ENCODE measurements at regions not wholly inside any gene's neighbourhood (a gene's known extent, or its start where the extent isn't known, plus 50 kb on each side); places are given as distances from the start of the nearest gene placed in this dataset.

DNA sequence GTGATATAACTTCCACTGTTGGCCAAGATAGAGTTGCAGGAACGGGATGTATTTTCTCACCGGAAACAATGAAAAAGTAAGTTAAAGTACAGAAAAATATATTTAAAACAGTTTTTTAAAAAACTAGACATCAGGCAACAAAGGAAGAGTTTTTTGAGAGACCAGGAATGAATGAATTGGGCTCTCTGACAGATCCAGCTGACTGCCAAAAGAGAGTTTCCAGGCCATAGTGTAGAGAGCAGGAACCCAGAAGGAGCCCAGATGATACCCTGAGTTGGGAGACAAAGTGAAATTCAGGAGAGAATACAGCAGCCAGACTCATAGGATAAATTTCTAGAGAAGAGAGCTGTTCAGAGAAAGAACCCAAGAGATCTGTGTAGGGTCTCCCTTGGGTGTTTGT, 362.6 kb upstream of the SMIM21 start:
- Histone ChIP-seq H3K36me3 (ENCODE audit: insufficient read depth, low read length) (no peaks in the 10 kb centered on the region), H3K4me2 (ENCODE audit: low read length) (no peak overlapping the region), H3K27ac (ENCODE audit: low read depth, low read length) (no peak overlapping the region), H3K4me3 (ENCODE audit: insufficient read depth, low read depth, low read length) (no peak overlapping the region), H3K9ac (ENCODE audit: low read length) (no peak overlapping the region), H4K20me1 (ENCODE audit: insufficient read depth, low read length) (no peaks in the 10 kb centered on the region), H3K9me3 (ENCODE audit: insufficient read depth, low read depth, low read length) (no peaks in the 10 kb centered on the region), H3K79me2 (ENCODE audit: insufficient read depth, low read length) (no peaks in the 10 kb centered on the region), H2AFZ (ENCODE audit: low read depth, low read length) (no peak overlapping the region), H3K27me3 (ENCODE audit: insufficient read depth, low read length) (no peaks in the 10 kb centered on the region), H3K4me1 (ENCODE audit: insufficient read depth, low read length) (no peaks in the 10 kb centered on the region)
- H3K36me3 Mint-ChIP-seq (ENCODE audit: low read depth, unreplicated experiment), result no peaks in the 10 kb centered on the region
- H3K9me3 Mint-ChIP-seq (ENCODE audit: unreplicated experiment), result peaks cover 7% of the 10 kb centered on the region
- no peaks in the 10 kb centered on the region for H3K27me3 Mint-ChIP-seq (ENCODE audit: low read depth, unreplicated experiment)
- no peaks in the 10 kb centered on the region for H3K4me1 Mint-ChIP-seq (ENCODE audit: low read depth, unreplicated experiment)
- FAIRE-seq (no peak), DNase-seq (ENCODE audit: low read depth) (no peak)
- TF ChIP-seq EZH2 (IDR thresholded peaks at IDR 0.05; ENCODE audit: insufficient read depth, low read length) (no peak), CTCF (IDR thresholded peaks at IDR 0.05; ENCODE audit: insufficient read depth, low read depth, low read length) (no peak)
- H3K4me3 Mint-ChIP-seq (ENCODE audit: unreplicated experiment), result no peak overlapping the region
- H3K27ac Mint-ChIP-seq (ENCODE audit: unreplicated experiment), result no peak overlapping the region

DNA sequence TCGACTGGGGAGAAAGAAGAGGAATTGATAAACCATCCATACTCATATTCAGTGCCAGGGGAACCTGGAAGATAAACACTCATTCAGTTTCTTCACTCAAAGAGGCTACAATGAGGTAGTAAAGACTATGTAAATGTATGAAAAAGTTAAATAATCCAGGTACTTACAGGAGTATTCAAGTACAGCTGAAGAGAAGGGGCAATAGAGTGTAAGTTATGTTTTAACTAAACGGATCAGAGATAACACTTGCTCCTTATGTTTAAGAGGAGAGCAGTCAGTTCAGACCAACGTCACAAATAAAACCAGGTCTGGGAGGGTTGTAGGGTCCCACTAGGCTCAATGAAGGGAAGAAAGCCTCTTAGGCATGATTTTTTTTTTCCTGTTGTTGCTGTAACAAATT, 358.3 kb upstream of the SMIM21 start:
- Histone ChIP-seq H3K4me1 (ENCODE audit: insufficient read depth, low read length) (no peaks in the 10 kb centered on the region), H3K27me3 (ENCODE audit: insufficient read depth, low read length) (peaks cover 3% of the 10 kb centered on the region), H3K4me3 (ENCODE audit: insufficient read depth, low read depth, low read length) (no peak overlapping the region), H3K27ac (ENCODE audit: low read depth, low read length) (no peak overlapping the region), H4K20me1 (ENCODE audit: insufficient read depth, low read length) (no peaks in the 10 kb centered on the region), H3K79me2 (ENCODE audit: insufficient read depth, low read length) (no peaks in the 10 kb centered on the region), H3K9me3 (ENCODE audit: insufficient read depth, low read depth, low read length) (no peaks in the 10 kb centered on the region), H3K4me2 (ENCODE audit: low read length) (no peak overlapping the region), H3K36me3 (ENCODE audit: insufficient read depth, low read length) (no peaks in the 10 kb centered on the region), H3K9ac (ENCODE audit: low read length) (no peak overlapping the region), H2AFZ (ENCODE audit: low read depth, low read length) (no peak overlapping the region)
- no peak overlapping the region for H3K27ac Mint-ChIP-seq (ENCODE audit: unreplicated experiment)
- no peak for TF ChIP-seq CTCF (IDR thresholded peaks at IDR 0.05; ENCODE audit: insufficient read depth, low read depth, low read length)
- TF ChIP-seq EZH2 (IDR thresholded peaks at IDR 0.05; ENCODE audit: insufficient read depth, low read length), result no peak
- no peaks in the 10 kb centered on the region for H3K36me3 Mint-ChIP-seq (ENCODE audit: low read depth, unreplicated experiment)
- no peaks in the 10 kb centered on the region for H3K4me1 Mint-ChIP-seq (ENCODE audit: low read depth, unreplicated experiment)
- H3K4me3 Mint-ChIP-seq (ENCODE audit: unreplicated experiment), result no peak overlapping the region
- DNase-seq (ENCODE audit: low read depth) (no peak), FAIRE-seq (no peak)
- no peaks in the 10 kb centered on the region for H3K9me3 Mint-ChIP-seq (ENCODE audit: unreplicated experiment)
- peaks cover 8% of the 10 kb centered on the region for H3K27me3 Mint-ChIP-seq (ENCODE audit: low read depth, unreplicated experiment)

DNA sequence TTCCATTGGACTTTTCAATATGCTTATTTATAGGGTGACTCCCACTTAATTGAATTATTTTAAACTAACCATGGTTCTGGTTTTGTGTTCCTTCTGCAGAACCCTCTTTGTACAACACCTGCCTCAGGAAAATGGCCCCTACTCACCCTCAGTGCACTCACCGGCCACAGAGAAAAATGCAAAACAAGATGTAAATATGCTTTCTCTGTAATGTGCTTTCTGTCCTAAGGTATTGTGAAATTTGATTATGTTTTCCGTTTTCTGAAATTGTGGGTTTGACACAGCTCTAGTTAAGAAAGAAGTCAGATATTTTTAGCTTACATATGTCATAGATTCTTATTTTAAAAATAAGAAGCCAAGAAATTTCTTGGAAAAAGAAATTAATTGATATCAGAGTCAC, 357.7 kb upstream of the SMIM21 start:
- Histone ChIP-seq H3K27me3 (ENCODE audit: insufficient read depth, low read length) (peaks cover 3% of the 10 kb centered on the region), H2AFZ (ENCODE audit: low read depth, low read length) (no peak overlapping the region), H3K79me2 (ENCODE audit: insufficient read depth, low read length) (no peaks in the 10 kb centered on the region), H3K9ac (ENCODE audit: low read length) (no peak overlapping the region), H3K9me3 (ENCODE audit: insufficient read depth, low read depth, low read length) (no peaks in the 10 kb centered on the region), H3K4me3 (ENCODE audit: insufficient read depth, low read depth, low read length) (no peak overlapping the region), H3K27ac (ENCODE audit: low read depth, low read length) (no peak overlapping the region), H3K4me1 (ENCODE audit: insufficient read depth, low read length) (no peaks in the 10 kb centered on the region), H3K4me2 (ENCODE audit: low read length) (no peak overlapping the region), H4K20me1 (ENCODE audit: insufficient read depth, low read length) (no peaks in the 10 kb centered on the region), H3K36me3 (ENCODE audit: insufficient read depth, low read length) (no peaks in the 10 kb centered on the region)
- Mint-ChIP-seq H3K27ac (ENCODE audit: unreplicated experiment) (no peak overlapping the region), H3K4me3 (ENCODE audit: unreplicated experiment) (no peak overlapping the region), H3K36me3 (ENCODE audit: low read depth, unreplicated experiment) (no peaks in the 10 kb centered on the region), H3K9me3 (ENCODE audit: unreplicated experiment) (no peaks in the 10 kb centered on the region), H3K4me1 (ENCODE audit: low read depth, unreplicated experiment) (no peaks in the 10 kb centered on the region), H3K27me3 (ENCODE audit: low read depth, unreplicated experiment) (peaks cover 10% of the 10 kb centered on the region)
- no peak for DNase-seq (ENCODE audit: low read depth)
- no peak for TF ChIP-seq CTCF (IDR thresholded peaks at IDR 0.05; ENCODE audit: insufficient read depth, low read depth, low read length)
- TF ChIP-seq EZH2 (IDR thresholded peaks at IDR 0.05; ENCODE audit: insufficient read depth, low read length), result no peak
- no peak for FAIRE-seq

All from astrocyte (in vitro differentiated cells and primary cell).